ENCODE measurements at regions not wholly inside any gene's neighbourhood (a gene's known extent, or its start where the extent isn't known, plus 50 kb on each side); places are given as distances from the start of the nearest gene placed in this dataset.
"Not testable (repeated sequence)": the region's sequence is repeated elsewhere in the genome, so short reads cannot be mapped to it uniquely, and the experiment has no call there.

DNA sequence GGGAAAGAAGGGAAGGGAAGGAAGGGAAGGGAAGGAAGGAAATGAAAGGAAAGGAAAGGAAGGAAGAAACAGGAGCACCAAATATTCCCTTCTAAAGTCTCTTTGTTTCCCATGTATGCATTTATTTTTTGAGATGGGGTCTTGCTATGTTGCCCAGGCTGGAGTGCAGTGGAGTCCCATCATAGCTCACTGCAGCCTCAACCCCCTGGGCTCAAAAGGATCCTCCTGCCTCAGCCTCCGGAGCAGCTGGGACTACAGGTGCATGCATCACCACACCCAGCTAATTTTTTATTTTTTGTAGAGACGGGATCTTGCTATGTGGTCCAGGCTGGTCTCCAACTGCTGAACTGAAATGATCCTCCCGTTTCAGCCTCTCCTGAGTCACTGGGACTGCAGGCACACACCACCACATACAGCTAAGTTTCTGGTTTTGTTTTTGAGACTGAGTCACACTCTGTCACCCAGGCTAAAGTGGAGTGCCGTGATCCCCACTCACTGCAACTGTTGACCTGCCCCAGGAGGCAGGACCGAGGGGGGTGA is 102.8 kb downstream of the CRLF2 start:
- 80 to 91% methylated on average over 3 to 5 of the region's 5 CpGs for WGBS, 2 donors
- H3K4me3 ChIP-seq = no peak overlapping the region
- DNase-seq = no peak
- no peaks in the 10 kb centered on the region for H3K9me3 ChIP-seq
- H3K27me3 ChIP-seq = peaks cover 0 to 4% (median 0%) of the 10 kb centered on the region in 4 donors
- H3K27ac ChIP-seq = no peak overlapping the region
- no peak for TF ChIP-seq EP300 (IDR thresholded peaks at IDR 0.05)
- no peak for TF ChIP-seq POLR2AphosphoS5 (IDR thresholded peaks at IDR 0.05)
- TF ChIP-seq POLR2A (IDR thresholded peaks at IDR 0.05) = no peak
- no peak for TF ChIP-seq CTCF (IDR thresholded peaks at IDR 0.05)
- ATAC-seq (ENCODE audit: low FRiP score in 2 of 2) = no peak
- no peaks in the 10 kb centered on the region for H3K4me1 ChIP-seq
- H3K36me3 ChIP-seq = no peaks in the 10 kb centered on the region

- WGBS, 2 donors = 26 to 31% methylated on average over 21 of the region's 21 CpGs
- H3K27me3 ChIP-seq = peaks cover 0 to 4% (median 0%) of the 10 kb centered on the region in 4 donors
- DNase-seq = no peak
These were observed 103.7 kb downstream of the CRLF2 start for GRCh38 chrX:1108501-1109445.

DNA sequence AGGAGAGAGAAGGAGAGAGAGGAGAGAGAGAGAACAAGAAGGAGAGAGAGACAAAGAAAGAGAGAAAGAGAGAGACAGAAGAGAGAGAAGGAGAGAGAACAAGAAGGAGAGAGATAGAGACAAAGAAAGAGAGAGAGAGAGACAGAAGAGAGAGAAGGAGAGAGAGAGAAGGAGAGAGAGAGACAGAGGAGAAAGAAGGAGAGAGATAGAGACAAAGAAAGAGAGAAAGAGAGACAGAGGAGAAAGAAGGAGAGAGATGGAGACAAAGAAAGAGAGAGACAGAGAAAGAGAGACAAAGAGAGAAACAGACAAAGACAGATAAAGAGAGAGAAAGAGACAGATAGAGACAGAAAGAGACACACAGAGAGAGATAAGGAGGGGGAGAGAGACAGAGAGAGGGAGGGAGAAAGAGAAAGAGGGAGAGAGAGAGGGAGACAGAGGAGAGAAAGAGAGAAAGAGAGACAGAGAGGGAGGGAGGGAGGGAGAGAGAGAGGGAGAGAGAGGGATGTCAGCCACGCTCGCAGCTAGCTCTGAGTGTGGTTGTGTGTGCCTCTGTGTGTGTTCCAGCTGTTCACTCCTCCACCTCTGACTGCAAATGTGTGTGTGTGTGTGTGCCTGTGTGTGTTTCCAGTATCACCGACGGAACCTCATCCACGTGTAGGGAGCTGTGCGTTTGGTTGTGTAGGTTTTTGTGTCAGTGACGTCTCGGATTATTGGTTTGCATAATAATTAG is 105.8 kb downstream of the CRLF2 start:
- no peaks in the 10 kb centered on the region for H3K27me3 ChIP-seq
- H3K4me1 ChIP-seq = no peaks in the 10 kb centered on the region
- no peak overlapping the region for H3K27ac ChIP-seq
- 11 to 28% methylated on average over 8 of the region's 8 CpGs for WGBS, 2 donors
- DNase-seq (no peak), ATAC-seq (ENCODE audit: low FRiP score in 2 of 2) (no peak)
- no peaks in the 10 kb centered on the region for H3K9me3 ChIP-seq
- TF ChIP-seq EP300 (IDR thresholded peaks at IDR 0.05) = no peak
- no peak for TF ChIP-seq CTCF (IDR thresholded peaks at IDR 0.05)
- TF ChIP-seq POLR2AphosphoS5 (IDR thresholded peaks at IDR 0.05) = no peak
- TF ChIP-seq POLR2A (IDR thresholded peaks at IDR 0.05) = no peak
- no peaks in the 10 kb centered on the region for H3K36me3 ChIP-seq
- H3K4me3 ChIP-seq = no peak overlapping the region

More at GRCh38 chrX:1108501-1109445, 103.7 kb downstream of the CRLF2 start:
- Histone ChIP-seq H3K36me3 (no peaks in the 10 kb centered on the region), H3K4me1 (no peaks in the 10 kb centered on the region), H3K4me3 (no peak overlapping the region), H3K27ac (no peak overlapping the region), H3K9me3 (no peaks in the 10 kb centered on the region)
- no peak for TF ChIP-seq POLR2AphosphoS5 (IDR thresholded peaks at IDR 0.05)
- TF ChIP-seq POLR2A (IDR thresholded peaks at IDR 0.05) = no peak
- no peak for ATAC-seq (ENCODE audit: low FRiP score in 2 of 2)

GRCh38 chrX:1105671-1106419 is 106.6 kb downstream of the CRLF2 start:
- H3K27ac ChIP-seq = no peak overlapping the region
- no peak overlapping the region for H3K4me3 ChIP-seq
- 35 to 48% methylated on average over 14 of the region's 14 CpGs for WGBS, 2 donors
- H3K9me3 ChIP-seq = no peaks in the 10 kb centered on the region
- H3K27me3 ChIP-seq = no peaks in the 10 kb centered on the region
- ATAC-seq (ENCODE audit: low FRiP score in 2 of 2) = peak in 1 of 2 donors; percentile 14
- no peak for TF ChIP-seq POLR2AphosphoS5 (IDR thresholded peaks at IDR 0.05)
- TF ChIP-seq EP300 (IDR thresholded peaks at IDR 0.05) = no peak
- no peaks in the 10 kb centered on the region for H3K4me1 ChIP-seq
- DNase-seq = no peak
- H3K36me3 ChIP-seq = no peaks in the 10 kb centered on the region

GRCh38 chrX:1105031-1105430 is 107.4 kb downstream of the CRLF2 start:
- not testable (repeated sequence) for H3K27me3 ChIP-seq; H3K27ac ChIP-seq; H3K4me3 ChIP-seq; ATAC-seq (ENCODE audit: low FRiP score in 2 of 2); H3K9me3 ChIP-seq; DNase-seq; H3K36me3 ChIP-seq; H3K4me1 ChIP-seq
- 95 to 97% methylated on average over 17 of the region's 17 CpGs for whole genome bisulfite sequencing, 2 donors

DNA sequence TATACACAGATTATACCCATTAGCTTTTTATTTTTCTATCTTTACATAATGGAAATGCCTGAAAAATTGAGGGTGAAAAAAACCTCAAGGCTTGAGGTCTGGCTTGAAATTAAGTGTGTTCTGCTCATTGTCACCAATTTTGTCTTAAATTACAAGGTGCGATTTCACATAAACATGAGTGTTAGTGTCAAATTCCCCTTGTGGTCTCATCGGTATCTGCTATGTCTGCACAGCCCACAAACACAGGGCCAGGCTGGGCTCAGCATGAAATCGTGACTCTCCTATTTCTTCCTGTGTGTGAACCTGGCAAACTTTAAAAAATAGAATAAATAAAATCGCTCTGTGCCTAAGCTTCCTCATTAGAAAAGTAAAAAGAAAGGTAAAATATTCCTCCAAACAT is 109.1 kb downstream of the CRLF2 start:
- no peak for DNase-seq
- no peak for ATAC-seq (ENCODE audit: low FRiP score in 2 of 2)
- H3K9me3 ChIP-seq = no peaks in the 10 kb centered on the region

More for the DNA sequence above, 109.1 kb downstream of the CRLF2 start:
- no peak overlapping the region for H3K27ac ChIP-seq
- WGBS, 2 donors = 64 to 74% methylated on average over 4 of the region's 4 CpGs
- H3K4me3 ChIP-seq = no peak overlapping the region
- H3K36me3 ChIP-seq = no peaks in the 10 kb centered on the region
- H3K27me3 ChIP-seq = no peaks in the 10 kb centered on the region
- H3K4me1 ChIP-seq = no peaks in the 10 kb centered on the region
- TF ChIP-seq POLR2AphosphoS5 (IDR thresholded peaks at IDR 0.05) = no peak
- TF ChIP-seq EP300 (IDR thresholded peaks at IDR 0.05) = no peak
- TF ChIP-seq CTCF (IDR thresholded peaks at IDR 0.05) = no peak
- no peak for TF ChIP-seq POLR2A (IDR thresholded peaks at IDR 0.05)

Data from upper lobe of left lung (tissue), 6 donors.